Testis (tissue), 2 donors: ENCODE measurements at regions not wholly inside any gene's neighbourhood (a gene's known extent, or its start where the extent isn't known, plus 50 kb on each side); places are given as distances from the start of the nearest gene placed in this dataset.

Experiments
- POLR2A ChIP-seq: fragments of 450-650 bp; IDR thresholded peaks from one replicate; pipeline ENCODE4 v1.6.1; 2017; ENCODE audit warnings: antibody characterized with exemption, mild to moderate bottlenecking, moderate library complexity
- TF ChIP-seq, protein P1 (sequence below), 3 experiments: fragments of 450-650 bp in 2 of 3; fragments of 200-600 bp in 1 of 3; sonication (generic) in 1 of 3; IDR thresholded peaks; one replicate each; pipeline ENCODE4 v1.5.1; 2016 to 2019; ENCODE audit warnings: antibody characterized with exemption in 3 of 3, mild to moderate bottlenecking in 2 of 3, moderate library complexity in 1 of 3

GRCh38 chr17:79154951-79155585 is 80.4 kb downstream of the ENGASE start:
- TF ChIP-seq, protein P1, sequence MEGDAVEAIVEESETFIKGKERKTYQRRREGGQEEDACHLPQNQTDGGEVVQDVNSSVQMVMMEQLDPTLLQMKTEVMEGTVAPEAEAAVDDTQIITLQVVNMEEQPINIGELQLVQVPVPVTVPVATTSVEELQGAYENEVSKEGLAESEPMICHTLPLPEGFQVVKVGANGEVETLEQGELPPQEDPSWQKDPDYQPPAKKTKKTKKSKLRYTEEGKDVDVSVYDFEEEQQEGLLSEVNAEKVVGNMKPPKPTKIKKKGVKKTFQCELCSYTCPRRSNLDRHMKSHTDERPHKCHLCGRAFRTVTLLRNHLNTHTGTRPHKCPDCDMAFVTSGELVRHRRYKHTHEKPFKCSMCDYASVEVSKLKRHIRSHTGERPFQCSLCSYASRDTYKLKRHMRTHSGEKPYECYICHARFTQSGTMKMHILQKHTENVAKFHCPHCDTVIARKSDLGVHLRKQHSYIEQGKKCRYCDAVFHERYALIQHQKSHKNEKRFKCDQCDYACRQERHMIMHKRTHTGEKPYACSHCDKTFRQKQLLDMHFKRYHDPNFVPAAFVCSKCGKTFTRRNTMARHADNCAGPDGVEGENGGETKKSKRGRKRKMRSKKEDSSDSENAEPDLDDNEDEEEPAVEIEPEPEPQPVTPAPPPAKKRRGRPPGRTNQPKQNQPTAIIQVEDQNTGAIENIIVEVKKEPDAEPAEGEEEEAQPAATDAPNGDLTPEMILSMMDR (IDR thresholded peaks at IDR 0.05) = no peak
- no peak for TF ChIP-seq POLR2A
